ENCODE measurements at regions not wholly inside any gene's neighbourhood (a gene's known extent, or its start where the extent isn't known, plus 50 kb on each side); places are given as distances from the start of the nearest gene placed in this dataset.

DNA sequence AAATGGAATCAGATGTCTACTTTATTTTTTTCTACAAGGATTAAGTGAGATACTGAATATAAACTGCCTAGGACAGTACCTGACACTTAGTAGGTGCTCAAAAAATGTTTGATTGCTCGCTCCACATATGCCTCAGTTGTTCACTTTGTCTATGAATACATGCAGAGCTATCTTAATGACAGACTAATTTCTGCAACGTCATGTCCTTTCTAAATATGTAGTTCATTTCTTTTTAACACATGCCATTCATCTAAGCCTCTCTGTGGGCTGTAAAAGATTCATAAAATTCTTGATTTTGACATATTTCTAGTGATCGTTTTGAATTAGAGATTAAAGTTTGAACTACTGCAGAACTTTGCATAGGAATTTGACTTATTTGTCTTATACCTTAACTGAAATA is 176.3 kb upstream of the STXBP6 start:
- no peak for DNase-seq
- ATAC-seq: no peak
- ChIA-PET CTCF (no interaction called here), POLR2A (no interaction called here)
- no peak overlapping the region for H3K27ac Mint-ChIP-seq
- no peak overlapping the region for H3K4me3 Mint-ChIP-seq
- H3K4me1 Mint-ChIP-seq: no peaks in the 10 kb centered on the region
- peaks cover 1% of the 10 kb centered on the region for H3K9me3 Mint-ChIP-seq (ENCODE audit: low read depth)
- no peaks in the 10 kb centered on the region for H3K27me3 Mint-ChIP-seq
- H3K36me3 Mint-ChIP-seq (ENCODE audit: low read depth): no peaks in the 10 kb centered on the region
- intact Hi-C loops (cut with DNase I, micrococcal nuclease): no loop called here

DNA sequence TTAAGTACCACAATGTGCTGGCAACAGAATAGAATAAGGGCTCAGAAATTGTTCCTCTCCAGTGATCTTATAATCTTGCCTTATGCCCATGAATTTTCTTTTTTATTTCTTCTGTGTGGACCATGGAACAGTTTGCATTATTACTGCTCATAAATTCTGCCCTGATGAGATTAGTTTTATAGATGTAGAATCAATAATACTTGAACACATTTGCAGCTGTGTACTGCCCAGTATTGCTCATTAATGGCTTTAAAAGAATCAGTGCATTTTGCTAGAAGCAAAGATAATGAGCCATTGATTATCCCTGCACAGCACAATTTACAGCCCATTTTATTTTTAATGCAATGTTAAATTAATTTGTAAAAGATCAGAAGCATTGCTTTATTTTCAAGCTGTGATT is 172.3 kb upstream of the STXBP6 start:
- H3K4me3 Mint-ChIP-seq: no peak overlapping the region
- intact Hi-C loops (cut with DNase I, micrococcal nuclease): no loop called here
- no peak overlapping the region for H3K27ac Mint-ChIP-seq
- DNase-seq (no peak), ATAC-seq (no peak)
- ChIA-PET CTCF (no interaction called here), POLR2A (no interaction called here)
- no peaks in the 10 kb centered on the region for H3K4me1 Mint-ChIP-seq
- H3K9me3 Mint-ChIP-seq (ENCODE audit: low read depth): no peaks in the 10 kb centered on the region
- H3K36me3 Mint-ChIP-seq (ENCODE audit: low read depth): no peaks in the 10 kb centered on the region
- no peaks in the 10 kb centered on the region for H3K27me3 Mint-ChIP-seq

DNA sequence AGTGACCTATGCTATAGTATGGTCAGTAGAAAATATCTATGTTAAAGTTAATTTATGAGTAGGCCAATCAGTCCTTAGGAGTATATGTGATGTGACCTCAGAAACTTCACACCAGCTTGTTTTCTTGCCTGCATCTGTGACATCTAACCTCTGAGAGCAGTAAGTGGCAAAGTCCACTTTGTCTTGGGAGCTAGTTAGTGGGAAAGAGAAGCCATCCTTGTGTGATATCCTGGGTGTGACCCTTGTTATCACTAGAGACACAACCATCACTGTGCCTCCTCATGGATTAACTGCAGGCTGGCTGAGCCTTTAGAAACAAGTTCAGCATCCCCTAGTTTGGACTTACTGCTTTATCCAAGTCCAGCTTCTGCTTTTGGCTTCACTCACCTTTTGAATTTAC is 170.6 kb upstream of the STXBP6 start:
- Mint-ChIP-seq H3K27me3 (no peaks in the 10 kb centered on the region), H3K4me3 (no peak overlapping the region), H3K36me3 (ENCODE audit: low read depth) (no peaks in the 10 kb centered on the region), H3K4me1 (no peaks in the 10 kb centered on the region), H3K9me3 (ENCODE audit: low read depth) (no peaks in the 10 kb centered on the region), H3K27ac (no peak overlapping the region)
- POLR2A ChIA-PET: no interaction called here
- ATAC-seq (no peak), DNase-seq (no peak)
- intact Hi-C loops (cut with DNase I, micrococcal nuclease): no loop called here
- CTCF ChIA-PET: interaction anchor here (0.8 kb wide), 1 partner anchor 40 kb away, joined by 3 read pairs; no protein-coding TSS in a partner anchor

DNA sequence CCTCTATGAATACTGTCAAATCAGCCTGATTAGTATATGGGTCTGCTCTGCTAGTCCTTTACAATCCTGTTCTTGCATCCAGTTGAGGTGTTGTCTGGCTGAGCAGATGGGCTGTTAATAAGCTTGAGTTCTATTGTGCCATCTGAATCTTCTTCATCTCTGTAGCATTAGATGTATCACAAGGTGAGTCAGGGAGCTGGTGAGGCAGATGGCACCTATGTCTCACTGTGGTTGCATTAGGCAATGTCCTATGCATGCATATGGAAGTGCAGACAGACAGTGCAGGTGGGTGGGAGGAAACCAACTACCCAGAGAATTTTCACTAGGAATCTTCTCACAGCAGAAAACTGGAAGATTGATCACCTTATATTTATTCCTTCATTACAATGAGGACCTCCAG is 165.7 kb upstream of the STXBP6 start:
- ATAC-seq (no peak), DNase-seq (no peak)
- H3K27me3 Mint-ChIP-seq: no peaks in the 10 kb centered on the region
- intact Hi-C loops (cut with DNase I, micrococcal nuclease): no loop called here
- no peak overlapping the region for H3K27ac Mint-ChIP-seq
- POLR2A ChIA-PET: no interaction called here
- CTCF ChIA-PET: no interaction called here
- no peaks in the 10 kb centered on the region for H3K9me3 Mint-ChIP-seq (ENCODE audit: low read depth)
- H3K4me1 Mint-ChIP-seq: no peaks in the 10 kb centered on the region
- H3K4me3 Mint-ChIP-seq: no peak overlapping the region
- H3K36me3 Mint-ChIP-seq (ENCODE audit: low read depth): no peaks in the 10 kb centered on the region

DNA sequence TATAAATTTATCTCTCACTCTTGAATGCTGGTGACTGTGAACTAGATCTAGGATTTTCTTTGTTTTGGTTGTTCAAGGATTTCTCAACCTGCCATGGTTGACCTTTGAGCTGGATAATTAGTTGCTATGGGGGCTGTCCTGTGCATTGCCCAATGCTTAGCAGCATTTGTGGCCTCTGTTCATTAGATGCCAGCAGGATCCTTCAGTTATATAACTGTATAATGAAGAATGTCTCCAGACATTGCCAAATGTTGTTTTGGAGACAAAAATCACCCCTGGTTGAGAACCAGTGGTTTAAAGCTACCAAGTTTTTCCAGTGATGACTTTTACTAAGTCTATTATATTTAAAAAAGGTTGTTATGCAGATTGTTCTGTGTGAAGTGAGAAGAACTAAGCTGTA is 147.9 kb upstream of the STXBP6 start:
- Mint-ChIP-seq H3K4me3 (no peak overlapping the region), H3K27ac (no peak overlapping the region), H3K9me3 (ENCODE audit: low read depth) (peaks cover 13% of the 10 kb centered on the region), H3K27me3 (no peaks in the 10 kb centered on the region), H3K36me3 (ENCODE audit: low read depth) (no peaks in the 10 kb centered on the region), H3K4me1 (no peaks in the 10 kb centered on the region)
- DNase-seq: no peak
- no peak for ATAC-seq
- intact Hi-C loops (cut with DNase I, micrococcal nuclease): no loop called here
- ChIA-PET CTCF (no interaction called here), POLR2A (no interaction called here)

DNA sequence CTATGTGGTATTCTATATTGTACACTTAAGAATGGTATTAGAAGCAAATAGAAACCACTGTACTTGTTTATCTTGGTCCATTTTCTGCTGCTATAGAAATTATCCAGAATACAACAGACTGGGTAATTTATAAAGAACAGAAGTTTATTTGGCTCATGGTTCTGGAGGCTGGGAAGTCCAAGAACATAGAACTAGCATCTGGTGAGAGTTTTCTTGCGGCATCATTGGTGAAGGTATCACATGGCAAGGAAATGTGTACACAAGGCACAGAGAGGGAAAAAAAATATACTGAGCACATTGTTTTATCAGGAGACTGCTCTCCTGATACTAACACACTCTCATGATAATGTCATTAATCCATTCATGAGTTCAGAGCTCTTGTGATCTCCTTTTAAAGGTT is 130.3 kb upstream of the STXBP6 start:
- no peak for DNase-seq
- CTCF ChIA-PET: no interaction called here
- intact Hi-C loops (cut with DNase I, micrococcal nuclease): no loop called here
- POLR2A ChIA-PET: interaction anchor here (0.7 kb wide), 1 partner anchor 403 kb away, joined by 3 read pairs; no protein-coding TSS in a partner anchor
- no peak for ATAC-seq
- peaks cover 7% of the 10 kb centered on the region for H3K9me3 Mint-ChIP-seq (ENCODE audit: low read depth)
- H3K4me1 Mint-ChIP-seq: no peaks in the 10 kb centered on the region
- no peak overlapping the region for H3K27ac Mint-ChIP-seq
- peaks cover 4% of the 10 kb centered on the region for H3K27me3 Mint-ChIP-seq
- no peak overlapping the region for H3K4me3 Mint-ChIP-seq
- H3K36me3 Mint-ChIP-seq (ENCODE audit: low read depth): no peaks in the 10 kb centered on the region

DNA sequence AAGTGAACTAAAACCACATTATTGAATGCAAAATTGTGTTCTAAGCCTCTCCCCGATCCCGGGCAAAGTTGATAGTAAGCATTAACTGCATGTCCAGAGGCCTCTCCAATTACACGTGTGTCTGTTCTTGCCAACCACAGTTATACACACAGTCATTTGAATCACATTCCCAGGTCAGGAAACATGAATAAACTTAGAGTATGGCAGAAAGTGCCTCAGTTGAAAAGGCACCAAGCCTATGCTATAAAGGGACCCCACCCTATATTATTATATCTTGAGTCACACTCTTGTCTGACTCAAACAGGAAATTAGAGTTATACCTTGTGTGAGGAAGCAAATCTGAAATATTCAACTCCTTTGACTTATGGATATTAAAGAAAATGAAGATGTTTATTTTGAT is 128.3 kb upstream of the STXBP6 start:
- ATAC-seq (no peak), DNase-seq (no peak)
- no peaks in the 10 kb centered on the region for H3K36me3 Mint-ChIP-seq (ENCODE audit: low read depth)
- POLR2A ChIA-PET: no interaction called here
- peaks cover 2% of the 10 kb centered on the region for H3K27me3 Mint-ChIP-seq
- H3K4me3 Mint-ChIP-seq: no peak overlapping the region
- CTCF ChIA-PET: interaction anchor here (0.7 kb wide), 1 partner anchor 188 kb away, joined by 3 read pairs; no protein-coding TSS in a partner anchor
- H3K4me1 Mint-ChIP-seq: no peaks in the 10 kb centered on the region
- peaks cover 5% of the 10 kb centered on the region for H3K9me3 Mint-ChIP-seq (ENCODE audit: low read depth)
- H3K27ac Mint-ChIP-seq: no peak overlapping the region
- intact Hi-C loops (cut with DNase I, micrococcal nuclease): no loop called here

DNA sequence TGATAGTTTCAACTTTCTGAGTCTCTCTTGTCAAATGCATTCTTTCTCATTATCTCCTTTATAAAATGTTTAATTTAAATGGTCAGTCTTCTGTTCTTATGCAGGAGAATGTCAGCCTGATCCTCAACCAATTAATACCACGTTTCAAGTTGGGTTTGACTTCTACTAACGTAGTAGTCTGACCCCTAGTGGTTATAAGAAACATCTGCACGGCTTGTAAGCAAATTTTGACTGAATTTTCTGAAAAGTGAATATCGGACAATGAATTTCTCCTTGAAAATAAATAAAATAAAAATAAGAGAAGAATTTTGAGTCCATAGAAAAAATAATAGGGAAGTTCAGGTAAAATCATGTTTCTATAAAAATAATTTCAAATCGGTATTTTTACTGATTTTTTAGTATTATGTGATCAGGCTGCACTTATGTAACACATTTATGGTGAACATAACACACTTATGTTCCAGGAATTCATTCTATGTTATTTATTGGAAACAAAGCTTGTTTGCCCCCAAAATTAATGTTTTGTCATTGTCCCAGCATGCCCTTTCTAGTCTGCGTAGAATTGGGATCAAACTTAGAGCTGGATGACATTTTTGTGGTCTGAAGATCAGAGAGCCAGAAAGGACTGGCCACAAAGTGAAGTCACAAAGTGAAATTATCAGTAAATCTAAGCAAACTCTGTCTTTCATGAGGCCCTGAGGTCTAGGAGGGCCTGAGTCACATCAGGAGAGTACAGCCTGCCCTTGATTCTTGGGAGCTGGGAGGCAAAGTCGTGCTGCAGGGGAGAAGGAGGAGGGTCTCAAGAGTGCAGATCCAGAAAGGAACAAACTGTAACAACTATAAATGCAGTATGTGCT is 101.2 kb upstream of the STXBP6 start:
- Mint-ChIP-seq H3K27me3 (peaks cover 12% of the 10 kb centered on the region), H3K4me3 (no peak overlapping the region), H3K36me3 (ENCODE audit: low read depth) (no peaks in the 10 kb centered on the region), H3K9me3 (ENCODE audit: low read depth) (no peaks in the 10 kb centered on the region), H3K27ac (no peak overlapping the region), H3K4me1 (no peaks in the 10 kb centered on the region)
- ATAC-seq (no peak), DNase-seq (no peak)
- intact Hi-C loops (cut with DNase I, micrococcal nuclease): loop anchor here (1.0 to 5.0 kb wide), 4 partner anchors 344 to 440 kb away; no protein-coding TSS in a partner anchor
- CTCF ChIA-PET: interaction anchor here (0.7 to 2.3 kb wide), 5 partner anchors 12 to 441 kb away, joined by 3 to 8 read pairs (median 7); no protein-coding TSS in a partner anchor
- POLR2A ChIA-PET: no interaction called here

DNA sequence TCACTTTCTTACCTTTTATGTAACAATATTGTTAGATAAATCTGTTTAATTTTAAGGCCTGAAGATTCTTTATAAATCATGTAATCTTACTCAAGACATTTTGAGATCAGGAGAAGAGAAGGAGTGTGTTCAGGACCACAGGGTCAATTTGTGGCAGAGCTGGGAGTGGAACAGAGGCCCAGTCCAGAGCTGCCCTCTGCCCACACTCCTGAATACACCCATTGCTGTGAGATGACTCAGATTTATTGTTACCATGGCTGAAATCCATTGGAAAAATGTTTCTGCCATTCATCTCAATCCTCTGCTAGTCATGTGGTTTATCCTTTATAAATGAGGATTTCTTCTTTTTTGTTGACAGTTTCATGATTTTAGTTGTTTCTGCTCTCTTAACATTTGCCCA is 100.5 kb upstream of the STXBP6 start:
- no peaks in the 10 kb centered on the region for H3K36me3 Mint-ChIP-seq (ENCODE audit: low read depth)
- no peak overlapping the region for H3K4me3 Mint-ChIP-seq
- ATAC-seq (no peak), DNase-seq (no peak)
- peaks cover 12% of the 10 kb centered on the region for H3K27me3 Mint-ChIP-seq
- ChIA-PET CTCF (interaction anchor here (2.1 kb wide), 1 partner anchor 18 kb away, joined by 8 read pairs; no protein-coding TSS in a partner anchor), POLR2A (no interaction called here)
- no peak overlapping the region for H3K27ac Mint-ChIP-seq
- intact Hi-C loops (cut with DNase I, micrococcal nuclease): loop anchor here (1.0 to 5.0 kb wide), 4 partner anchors 343 to 440 kb away; no protein-coding TSS in a partner anchor
- H3K4me1 Mint-ChIP-seq: no peaks in the 10 kb centered on the region
- H3K9me3 Mint-ChIP-seq (ENCODE audit: low read depth): no peaks in the 10 kb centered on the region

DNA sequence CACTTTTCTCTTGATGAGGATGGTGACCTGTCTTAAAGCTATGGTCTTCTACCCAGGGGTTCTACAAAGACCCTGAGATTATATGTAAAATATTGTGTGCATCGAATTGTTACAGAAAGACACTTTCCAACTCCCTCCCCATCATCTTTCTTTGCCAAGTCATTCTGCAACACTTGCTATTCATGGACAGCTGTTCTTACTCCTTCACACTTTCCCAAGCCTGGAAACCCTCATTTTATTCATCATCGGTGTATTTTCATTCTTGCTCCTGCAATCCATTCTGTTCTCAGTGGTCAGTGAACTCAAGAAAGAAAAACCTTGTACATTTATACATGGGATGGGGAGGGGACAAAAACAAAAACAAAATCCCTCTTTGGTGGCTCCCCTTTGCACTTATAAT is 90.5 kb upstream of the STXBP6 start:
- Mint-ChIP-seq H3K4me3 (no peak overlapping the region), H3K36me3 (ENCODE audit: low read depth) (no peaks in the 10 kb centered on the region), H3K27me3 (peaks cover 15% of the 10 kb centered on the region), H3K9me3 (ENCODE audit: low read depth) (peaks cover 2% of the 10 kb centered on the region), H3K27ac (no peak overlapping the region), H3K4me1 (no peaks in the 10 kb centered on the region)
- DNase-seq: no peak
- intact Hi-C loops (cut with DNase I, micrococcal nuclease): no loop called here
- POLR2A ChIA-PET: no interaction called here
- ATAC-seq: no peak
- CTCF ChIA-PET: no interaction called here

DNA sequence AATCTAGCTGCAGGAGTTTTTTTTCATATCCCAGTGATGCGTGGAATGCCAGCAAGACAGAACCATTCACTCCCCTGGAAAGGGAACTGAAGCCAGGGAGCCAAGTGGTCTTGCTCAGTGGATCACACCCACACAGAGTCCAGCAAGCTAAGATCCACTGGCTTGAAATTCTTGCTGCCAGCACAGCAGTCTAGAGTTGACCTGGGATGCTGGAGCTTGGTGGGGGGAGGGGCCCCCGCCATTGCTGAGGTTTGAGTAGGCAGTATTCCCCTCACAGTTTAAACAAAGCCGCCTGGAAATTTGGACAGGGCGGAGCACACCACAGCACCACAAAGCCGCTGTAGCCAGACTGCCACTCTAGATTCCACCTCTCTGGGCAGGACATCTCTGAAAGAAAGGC is 86.9 kb upstream of the STXBP6 start:
- POLR2A ChIA-PET: no interaction called here
- Mint-ChIP-seq H3K27ac (no peak overlapping the region), H3K36me3 (ENCODE audit: low read depth) (no peaks in the 10 kb centered on the region), H3K4me3 (no peak overlapping the region), H3K27me3 (peaks cover 32% of the 10 kb centered on the region), H3K4me1 (peaks cover 3% of the 10 kb centered on the region), H3K9me3 (ENCODE audit: low read depth) (peaks cover 2% of the 10 kb centered on the region)
- intact Hi-C loops (cut with DNase I, micrococcal nuclease): no loop called here
- CTCF ChIA-PET: no interaction called here
- no peak for ATAC-seq
- DNase-seq: no peak

DNA sequence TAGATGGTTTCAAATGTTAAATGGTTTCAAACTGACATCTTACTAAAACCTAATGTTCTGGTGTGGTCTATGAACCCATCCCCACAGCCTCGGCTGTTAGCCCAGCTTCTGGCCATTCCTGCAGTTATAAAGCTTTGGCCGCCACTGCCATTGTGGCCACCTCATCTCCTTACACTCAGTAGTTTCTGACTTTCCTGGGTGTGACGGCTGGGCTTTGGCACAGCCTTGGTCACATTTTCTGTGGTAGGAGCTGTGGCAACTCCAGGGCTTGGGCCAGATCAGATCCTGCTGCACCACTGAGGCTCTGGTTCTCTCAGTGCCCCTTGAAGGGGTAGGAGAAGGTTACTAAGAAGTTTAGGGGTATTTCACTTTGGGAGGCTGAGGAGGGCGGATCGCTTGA is 84.2 kb upstream of the STXBP6 start:
- Mint-ChIP-seq H3K4me1 (peaks cover 3% of the 10 kb centered on the region), H3K27me3 (peaks cover 33% of the 10 kb centered on the region), H3K27ac (no peak overlapping the region), H3K36me3 (ENCODE audit: low read depth) (no peaks in the 10 kb centered on the region), H3K4me3 (no peak overlapping the region), H3K9me3 (ENCODE audit: low read depth) (peaks cover 2% of the 10 kb centered on the region)
- intact Hi-C loops (cut with DNase I, micrococcal nuclease): loop anchor here in 1 of 2 experiments (5.0 kb wide), 1 partner anchor 327 kb away; no protein-coding TSS in a partner anchor
- no peak for ATAC-seq
- DNase-seq: no peak
- ChIA-PET POLR2A (interaction anchor here (0.6 kb wide), 1 partner anchor 42 kb away, joined by 4 read pairs; no protein-coding TSS in a partner anchor), CTCF (interaction anchor here (1.2 to 4.5 kb wide), 5 partner anchors 8 to 424 kb away, joined by 3 to 23 read pairs (median 4); no protein-coding TSS in a partner anchor)
